HepG2 (cell line): ENCODE measurements at regions not wholly inside any gene's neighbourhood (a gene's known extent, or its start where the extent isn't known, plus 50 kb on each side); places are given as distances from the start of the nearest gene placed in this dataset.

Experiments used
- ATAC-seq: fragments of 200-7000 bp; cut with Tn5 transposase; 3 replicates; pipeline ENCODE4 v1.9.1; 2020; ENCODE audit warnings: mild to moderate bottlenecking, moderate library complexity
- BruUV-seq: library from RNA; stranded (reverse); fragments of 400-500 nt; replicated peaks from 2 replicates; lab custom pipeline; 2021; lab: Mats Ljungman, UMichigan
- CTCF ChIA-PET: fragments of 300-600 bp; formaldehyde crosslinking; extraction: SDS; loops from one replicate; lab custom pipeline; 2021; ENCODE audit warnings: low total read pairs, inconsistent platforms, low intra/inter-chr PET ratio; lab: Yijun Ruan, JAX
- POLR2A ChIA-PET: fragments of 350-600 bp; sonication (Branson Sonifier 250); formaldehyde crosslinking; loops from one replicate; lab custom pipeline; 2020; ENCODE audit warnings: antibody characterized with exemption, inconsistent platforms; lab: Yijun Ruan, JAX
- DNase-seq: peaks from one replicate; pipeline ENCODE4 v3.0.0-alpha.2; 2015; ENCODE audit warnings: low spot score
- FAIRE-seq: peaks from 3 replicates; lab custom pipeline; 2011; peaks lifted over from hg19 to GRCh38; lab: Jason Lieb, UNC
- H2AFZ ChIP-seq: one replicate; pipeline ENCODE4 v1.6.1; 2011; ENCODE audit warnings: low read length, inconsistent platforms
- H3K27ac ChIP-seq: fragments of 300-600 bp; 3 replicates; pipeline ENCODE4 v1.8.0; 2011; ENCODE audit warnings: mixed run types, mild to moderate bottlenecking, mixed read lengths, low read length, inconsistent platforms; ENCODE audit not compliant: insufficient read depth; ENCODE audit errors: extremely low read length
- H3K27me3 ChIP-seq, 2 experiments: fragments of 200-600 bp in 1 of 2; 2 replicates in 1 of 2; 3 replicates in 1 of 2; pipeline versions ENCODE4 v1.6.0 to v1.8.0; 2011; ENCODE audit warnings: low read length in 2 of 2, mild to moderate bottlenecking in 2 of 2, moderate library complexity in 2 of 2, inconsistent platforms in 1 of 2; ENCODE audit not compliant: insufficient read depth in 2 of 2, control insufficient read depth in 1 of 2
- H3K36me3 ChIP-seq, 2 experiments: fragments of 200-600 bp in 1 of 2; replicated peaks in 1 of 2; 2 replicates in 1 of 2; 3 replicates in 1 of 2; pipeline versions ENCODE4 v1.5.1 to v1.8.0; 2011; ENCODE audit warnings: low read length in 2 of 2, inconsistent platforms in 1 of 2; ENCODE audit not compliant: insufficient read depth in 2 of 2, control insufficient read depth in 1 of 2
- H3K4me1 ChIP-seq: 2 replicates; pipeline ENCODE4 v1.5.1; 2012; ENCODE audit warnings: low read length, inconsistent platforms; ENCODE audit not compliant: insufficient read depth
- H3K4me2 ChIP-seq: 2 replicates; pipeline ENCODE4 v1.6.0; 2011; ENCODE audit warnings: low read depth, low read length, inconsistent platforms
- H3K4me3 ChIP-seq, 3 experiments: fragments of 200-600 bp in 1 of 3; sonication (generic), shearing (Covaris generic) in 1 of 3; replicated peaks in 1 of 3; 2 replicates each; pipeline ENCODE4 v1.5.1; 2011 to 2016; ENCODE audit warnings: low read length in 3 of 3, inconsistent platforms in 2 of 3, low read depth in 2 of 3, mild to moderate bottlenecking in 2 of 3, control low read depth in 1 of 3, mixed read lengths in 1 of 3; ENCODE audit not compliant: insufficient read depth in 1 of 3
- H3K79me2 ChIP-seq: one replicate; pipeline ENCODE4 v1.6.1; 2011; ENCODE audit warnings: low read length, inconsistent platforms; ENCODE audit not compliant: insufficient read depth
- H3K9ac ChIP-seq: 2 replicates; pipeline ENCODE4 v1.6.0; 2011; ENCODE audit warnings: mild to moderate bottlenecking, low read depth, low read length, inconsistent platforms; ENCODE audit not compliant: insufficient read depth
- H3K9me3 ChIP-seq: 2 replicates; pipeline ENCODE4 v1.5.1; 2012; ENCODE audit warnings: mild to moderate bottlenecking, low read length
- H4K20me1 ChIP-seq: 2 replicates; pipeline ENCODE4 v1.6.0; 2011; ENCODE audit warnings: inconsistent platforms, mild to moderate bottlenecking, low read length, moderate library complexity; ENCODE audit not compliant: insufficient read depth
- FOSL2 ChIP-seq: sonication (generic); formaldehyde crosslinking; IDR thresholded peaks from 2 replicates; pipeline ENCODE4 v1.4.0; 2020; ENCODE audit warnings: missing genetic modification reagents
- HES4 ChIP-seq: sonication (generic); formaldehyde crosslinking; IDR thresholded peaks from 2 replicates; pipeline ENCODE4 v1.9.0; 2021; ENCODE audit warnings: mild to moderate bottlenecking, missing genetic modification reagents, borderline replicate concordance
- HIC2 ChIP-seq: sonication (generic); formaldehyde crosslinking; IDR thresholded peaks from 2 replicates; pipeline ENCODE4 v1.9.0; 2022; ENCODE audit warnings: low read depth, missing genetic modification reagents
- MBNL3 ChIP-seq: fragments of 250-450 bp; sonication (Bioruptor Pico); conservative IDR thresholded peaks from 2 replicates; pipeline ENCODE4 v1.8.0; 2022; ENCODE audit warnings: mild to moderate bottlenecking, inconsistent platforms
- NCOR1 ChIP-seq: fragments of 200-600 bp; sonication (generic); IDR thresholded peaks from 2 replicates; pipeline ENCODE4 v1.7.0; 2017; ENCODE audit warnings: antibody characterized with exemption, low read length, borderline replicate concordance
- NFYC ChIP-seq: IDR thresholded peaks from 2 replicates; pipeline ENCODE4 v1.6.1; 2016; ENCODE audit warnings: missing genetic modification reagents, missing compliant biosample characterization
- NR3C1 ChIP-seq: sonication (generic); formaldehyde crosslinking; IDR thresholded peaks from 2 replicates; pipeline ENCODE4 v1.4.0; 2020; ENCODE audit warnings: missing genetic modification reagents
- SAP130 ChIP-seq: IDR thresholded peaks from 2 replicates; pipeline ENCODE4 v1.6.1; 2016; ENCODE audit warnings: low read depth
- SIX4 ChIP-seq: sonication (generic); formaldehyde crosslinking; IDR thresholded peaks from 2 replicates; pipeline ENCODE4 v1.4.0; 2020; ENCODE audit warnings: missing genetic modification reagents
- ZMYM3 ChIP-seq: sonication (generic); formaldehyde crosslinking; IDR thresholded peaks from 2 replicates; pipeline ENCODE4 v1.5.1; 2020; ENCODE audit warnings: mild to moderate bottlenecking, missing genetic modification reagents
- ZNF12 ChIP-seq: sonication (generic); formaldehyde crosslinking; IDR thresholded peaks from 2 replicates; pipeline ENCODE4 v1.5.0; 2020; ENCODE audit warnings: missing genetic modification reagents
- ZNF34 ChIP-seq: sonication (generic); formaldehyde crosslinking; IDR thresholded peaks from 2 replicates; pipeline ENCODE4 v1.4.0; 2020; ENCODE audit warnings: mild to moderate bottlenecking, missing genetic modification reagents, borderline replicate concordance
- ZNF879 ChIP-seq: sonication (generic); formaldehyde crosslinking; IDR thresholded peaks from 2 replicates; pipeline ENCODE4 v1.8.1; 2023; ENCODE audit warnings: missing genetic modification reagents
- WGBS: methylation state at CpG from one replicate; pipeline ENCODE4 v1.1.6; 2017; ENCODE audit warnings: low lambda C conversion rate; 5-methylcytosine and 5-hydroxymethylcytosine counted together
- in situ Hi-C: cut with HindIII; loops from 2 replicates; pipeline ENCODE4 v1.10.0; 2017; ENCODE audit warnings: low pct_unique_long_range_greater_than_20kb; ENCODE audit not compliant: extremely low pct_ligation_motif_present
- intact Hi-C: fragments of 100-400 bp; cut with micrococcal nuclease; formaldehyde crosslinking; loops from one replicate; pipeline ENCODE4 v1.10.0; 2022; ENCODE audit not compliant: unreplicated experiment
- TF ChIP-seq, protein P1 (sequence below): sonication (generic); formaldehyde crosslinking; IDR thresholded peaks from 2 replicates; pipeline ENCODE4 v1.8.0; 2022; ENCODE audit warnings: mild to moderate bottlenecking, missing genetic modification reagents, moderate library complexity

DNA sequence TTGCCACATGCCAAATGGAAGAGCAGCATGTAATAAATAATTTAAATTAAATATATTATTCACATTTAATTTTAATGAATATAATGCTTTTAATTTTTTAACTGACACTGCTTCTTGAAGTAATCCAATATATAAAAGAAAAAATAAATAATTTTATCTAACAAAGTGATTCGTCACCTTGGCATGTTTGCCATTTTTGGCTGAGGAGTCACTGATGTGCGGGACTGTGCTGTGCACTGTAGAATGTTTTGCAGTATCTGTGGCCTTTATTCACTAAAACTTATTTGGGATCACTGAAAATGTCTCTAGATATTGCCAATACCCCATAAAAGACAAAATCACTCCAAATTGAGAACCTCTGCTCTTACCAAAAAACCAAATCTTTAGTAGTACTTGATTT is 807.8 kb downstream of the BRINP3 start:
- H2AFZ ChIP-seq: no peak overlapping the region
- intact Hi-C loops: no loop called here
- TF ChIP-seq NCOR1: no peak
- no peak for TF ChIP-seq ZNF12 (CRISPR knock-in tag)
- TF ChIP-seq, protein P1, sequence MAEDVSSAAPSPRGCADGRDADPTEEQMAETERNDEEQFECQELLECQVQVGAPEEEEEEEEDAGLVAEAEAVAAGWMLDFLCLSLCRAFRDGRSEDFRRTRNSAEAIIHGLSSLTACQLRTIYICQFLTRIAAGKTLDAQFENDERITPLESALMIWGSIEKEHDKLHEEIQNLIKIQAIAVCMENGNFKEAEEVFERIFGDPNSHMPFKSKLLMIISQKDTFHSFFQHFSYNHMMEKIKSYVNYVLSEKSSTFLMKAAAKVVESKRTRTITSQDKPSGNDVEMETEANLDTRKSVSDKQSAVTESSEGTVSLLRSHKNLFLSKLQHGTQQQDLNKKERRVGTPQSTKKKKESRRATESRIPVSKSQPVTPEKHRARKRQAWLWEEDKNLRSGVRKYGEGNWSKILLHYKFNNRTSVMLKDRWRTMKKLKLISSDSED (CRISPR knock-in tag): no peak
- TF ChIP-seq FOSL2 (CRISPR knock-in tag): no peak
- no peak for TF ChIP-seq NR3C1 (CRISPR knock-in tag)
- no peak for TF ChIP-seq MBNL3 (CRISPR knock-in tag)
- no peak for TF ChIP-seq NFYC (CRISPR knock-in tag)
- TF ChIP-seq ZMYM3 (CRISPR knock-in tag): no peak
- no peak for TF ChIP-seq SAP130 (CRISPR knock-in tag)
- TF ChIP-seq HIC2: no peak
- no peak for TF ChIP-seq ZNF34
- no peak for TF ChIP-seq SIX4 (CRISPR knock-in tag)
- no peak for TF ChIP-seq HES4 (CRISPR knock-in tag)
- TF ChIP-seq ZNF879 (CRISPR knock-in tag): no peak
- TF ChIP-seq, all 625 proteins: peak for 0
- Histone ChIP-seq H3K9ac (no peak overlapping the region), H3K36me3 (no peaks in the 10 kb centered on the region), H3K79me2 (no peaks in the 10 kb centered on the region), H3K4me1 (no peaks in the 10 kb centered on the region), H3K27me3 (no peaks in the 10 kb centered on the region), H3K4me3 (no peak overlapping the region), H3K4me2 (no peak overlapping the region), H3K27ac (no peak overlapping the region), H3K9me3 (no peaks in the 10 kb centered on the region), H4K20me1 (no peaks in the 10 kb centered on the region)
- ChIA-PET POLR2A (no interaction called here), CTCF (no interaction called here)
- WGBS: 1% methylated on average over 2 of the region's 2 CpGs
- DNase-seq: no peak
- FAIRE-seq: no peak
- BruUV-seq: no TSS peak
- in situ Hi-C loops: no loop called here
- ATAC-seq: no peak
